NCI-H1048 (cell line): ENCODE measurements at regions not wholly inside any gene's neighbourhood (a gene's known extent, or its start where the extent isn't known, plus 50 kb on each side); places are given as distances from the start of the nearest gene placed in this dataset.

Experiments
- DNase-seq: peaks from one replicate; lab custom pipeline; 2025; lab: John Stamatoyannopoulos, UW

- no peak for DNase-seq
These were observed 206.2 kb upstream of the SGK1 start for GRCh38 chr6:134523903-134524650.

GRCh38 chr6:134523051-134523450 lies 205.1 kb upstream of the SGK1 start:
- DNase-seq: no peak

GRCh38 chr6:134521116-134521501 lies 203.2 kb upstream of the SGK1 start:
- DNase-seq: no peak

GRCh38 chr6:134520181-134521115 lies 202.5 kb upstream of the SGK1 start:
- DNase-seq: no peak

GRCh38 chr6:134519465-134519864 lies 201.6 kb upstream of the SGK1 start:
- DNase-seq: no peak

- DNase-seq: no peak
These were observed 200.0 kb upstream of the SGK1 start for GRCh38 chr6:134517868-134518267.

GRCh38 chr6:134517145-134517658 lies 199.3 kb upstream of the SGK1 start:
- no peak for DNase-seq

- no peak for DNase-seq
These were observed 198.7 kb upstream of the SGK1 start for GRCh38 chr6:134516582-134516981.

- no peak for DNase-seq
These were observed 198.1 kb upstream of the SGK1 start for GRCh38 chr6:134515986-134516385.

- no peak for DNase-seq
These were observed 195.1 kb upstream of the SGK1 start for GRCh38 chr6:134512981-134513391.

- no peak for DNase-seq
These were observed 194.2 kb upstream of the SGK1 start for GRCh38 chr6:134511984-134512683.

- no peak for DNase-seq
These were observed 193.0 kb upstream of the SGK1 start for GRCh38 chr6:134510920-134511319.

GRCh38 chr6:134510142-134510541 lies 192.2 kb upstream of the SGK1 start:
- no peak for DNase-seq

GRCh38 chr6:134508862-134509498 lies 191.1 kb upstream of the SGK1 start:
- DNase-seq: no peak

GRCh38 chr6:134506162-134506561 lies 188.2 kb upstream of the SGK1 start:
- DNase-seq: no peak

GRCh38 chr6:134503585-134504281 lies 185.8 kb upstream of the SGK1 start:
- DNase-seq: no peak

- no peak for DNase-seq
These were observed 185.0 kb upstream of the SGK1 start for GRCh38 chr6:134502614-134503549.

- no peak for DNase-seq
These were observed 178.0 kb upstream of the SGK1 start for GRCh38 chr6:134495890-134496248.

GRCh38 chr6:134495203-134495889 lies 177.4 kb upstream of the SGK1 start:
- DNase-seq: no peak

- DNase-seq: no peak
These were observed 175.9 kb upstream of the SGK1 start for GRCh38 chr6:134493789-134494188.
